HG02678 (cell line): ENCODE measurements at regions not wholly inside any gene's neighbourhood (a gene's known extent, or its start where the extent isn't known, plus 50 kb on each side); places are given as distances from the start of the nearest gene placed in this dataset.
A peak's percentile ranks its signal among the peaks of the same experiment; 100 is the strongest.
"Not testable (repeated sequence)": the region's sequence is repeated elsewhere in the genome, so short reads cannot be mapped to it uniquely, and the experiment has no call there.

ENCODE experiments used
- ATAC-seq: cut with Tn5 transposase; IDR thresholded peaks from one replicate; pipeline ENCODE4 v1.9.1; 2021; ENCODE audit warnings: mild to moderate bottlenecking, moderate library complexity; ENCODE audit not compliant: unreplicated experiment

- no peak for ATAC-seq
Observed at GRCh38 chr6:68077661-68078060, 557.4 kb upstream of the ADGRB3 start.

DNA sequence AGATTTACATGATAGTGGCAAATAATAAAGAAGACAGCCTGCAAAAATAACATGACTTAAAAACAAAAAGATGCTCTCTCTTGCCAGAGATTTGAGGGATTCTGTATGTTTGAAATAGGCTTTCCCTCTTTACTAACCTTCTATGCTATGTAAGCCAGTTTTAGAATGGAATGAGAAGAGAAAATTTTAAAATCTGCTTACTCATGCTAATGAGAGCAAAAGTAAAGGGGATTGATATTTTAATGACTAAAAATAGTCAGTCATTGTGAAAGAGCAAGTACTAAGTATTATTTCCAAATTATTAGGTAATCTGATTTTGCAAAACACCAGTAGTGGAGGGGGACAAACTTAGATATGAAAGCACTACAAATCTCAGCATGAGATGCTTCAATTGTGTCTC lies 563.3 kb upstream of the ADGRB3 start:
- ATAC-seq, result no peak

- ATAC-seq, result no peak
Observed at GRCh38 chr6:68069921-68070710, 565.0 kb upstream of the ADGRB3 start.

DNA sequence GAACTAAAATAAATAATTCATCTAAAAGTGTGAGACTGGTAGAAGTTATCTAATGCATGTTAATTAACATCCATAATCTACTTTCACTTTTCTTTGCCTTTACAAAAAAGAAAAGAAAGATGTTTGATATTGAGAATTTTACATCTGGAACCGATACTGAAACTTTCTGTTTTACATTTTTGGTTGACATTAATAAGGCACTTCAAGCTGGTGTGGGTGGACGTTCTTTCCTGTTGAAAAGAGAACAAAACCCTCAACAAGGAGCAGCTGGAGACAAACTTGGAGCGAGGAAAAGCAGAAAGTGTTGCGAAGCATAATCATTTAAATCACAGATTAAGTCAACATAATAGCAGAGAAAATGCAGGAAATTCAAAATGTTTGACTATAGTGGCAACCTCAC lies 575.2 kb upstream of the ADGRB3 start:
- peak; percentile 65 for ATAC-seq

DNA sequence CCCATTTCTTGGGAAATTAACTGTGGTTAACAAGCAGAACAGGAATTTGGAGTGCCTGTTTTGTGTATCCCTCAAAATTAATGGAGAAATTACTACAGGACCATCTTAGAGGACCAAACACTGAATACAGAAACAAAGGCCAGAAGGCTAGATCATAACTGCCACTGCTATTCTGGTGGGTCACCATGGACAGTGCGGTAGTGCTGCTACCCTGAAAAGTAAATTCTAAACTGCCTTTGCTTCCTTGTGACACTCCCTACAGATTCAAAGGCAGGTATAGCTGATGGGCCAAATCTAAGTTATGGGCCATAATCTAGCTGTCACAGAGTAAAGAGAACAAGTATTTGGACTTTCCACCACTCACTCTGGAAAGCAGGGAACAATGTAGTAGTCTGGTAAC lies 575.8 kb upstream of the ADGRB3 start:
- ATAC-seq, result peak; percentile 14

GRCh38 chr6:68056596-68056995 lies 578.5 kb upstream of the ADGRB3 start:
- not testable (repeated sequence) for ATAC-seq

- ATAC-seq, result no peak
Observed at GRCh38 chr6:68054756-68055155, 580.3 kb upstream of the ADGRB3 start.

DNA sequence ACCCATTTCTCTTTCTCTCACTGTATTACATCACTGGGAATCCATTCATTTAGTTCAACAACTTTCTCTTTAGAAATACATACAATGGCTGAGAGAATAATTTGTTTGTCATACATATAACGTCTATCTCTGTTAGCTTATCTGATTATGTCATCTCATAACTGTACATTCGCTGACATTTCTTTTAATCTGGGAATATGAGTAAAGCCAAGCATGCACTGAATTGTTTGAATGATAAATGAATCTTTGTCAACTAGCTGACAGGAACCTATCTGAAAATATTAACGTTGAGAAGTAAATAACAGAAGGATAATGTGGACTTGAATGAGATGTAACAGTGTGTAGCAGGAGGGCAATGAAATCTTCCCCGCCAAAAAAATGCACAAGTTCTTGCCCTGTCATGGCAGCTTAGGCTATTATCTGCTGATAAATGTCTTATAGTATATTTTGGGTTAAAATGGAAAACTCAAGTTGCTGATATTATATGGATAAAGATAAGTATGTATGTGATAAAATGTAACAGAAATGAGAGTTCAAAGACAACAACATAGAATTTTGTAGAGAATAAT lies 581.2 kb upstream of the ADGRB3 start:
- ATAC-seq, result no peak

DNA sequence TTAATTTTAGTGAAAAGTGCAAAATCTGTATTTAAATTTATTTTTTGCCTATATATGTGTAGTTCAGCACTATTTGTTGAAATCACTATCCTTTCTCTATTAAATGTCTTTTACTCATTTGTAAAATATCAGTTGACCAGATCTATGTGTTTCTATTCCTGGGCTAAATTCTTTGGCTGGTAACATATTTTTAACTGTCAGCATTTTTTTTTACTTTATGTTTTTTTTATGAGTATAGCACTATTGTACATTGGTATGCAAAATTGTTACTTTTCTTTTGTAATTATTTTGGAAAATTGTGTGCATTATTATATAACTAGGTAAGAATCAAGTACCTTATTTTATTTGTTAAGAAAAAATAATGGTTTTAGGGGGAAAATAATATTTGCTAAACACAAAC lies 582.8 kb upstream of the ADGRB3 start:
- ATAC-seq, result no peak

DNA sequence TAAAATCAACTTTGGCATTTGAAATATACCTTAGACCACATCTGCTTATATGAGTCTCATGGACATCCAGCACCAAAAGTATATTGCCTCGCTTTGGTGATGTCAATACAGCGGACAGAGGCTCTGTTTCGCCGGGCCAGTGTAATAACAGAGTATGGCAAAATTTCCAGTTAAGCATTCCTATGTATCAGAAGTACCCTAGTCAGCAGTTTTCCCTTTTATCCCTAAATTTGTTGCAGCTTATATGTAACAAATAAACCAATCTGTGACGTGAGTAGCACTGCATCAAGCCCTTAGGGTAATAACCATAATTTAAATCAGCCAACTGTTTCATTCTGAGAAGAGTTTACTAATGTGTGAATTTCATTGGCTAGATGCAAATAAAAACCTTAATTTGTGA lies 585.5 kb upstream of the ADGRB3 start:
- no peak for ATAC-seq

- no peak for ATAC-seq
Observed at GRCh38 chr6:68046756-68047155, 588.3 kb upstream of the ADGRB3 start.

- ATAC-seq, result no peak
Observed at GRCh38 chr6:68046302-68046701, 588.8 kb upstream of the ADGRB3 start.

DNA sequence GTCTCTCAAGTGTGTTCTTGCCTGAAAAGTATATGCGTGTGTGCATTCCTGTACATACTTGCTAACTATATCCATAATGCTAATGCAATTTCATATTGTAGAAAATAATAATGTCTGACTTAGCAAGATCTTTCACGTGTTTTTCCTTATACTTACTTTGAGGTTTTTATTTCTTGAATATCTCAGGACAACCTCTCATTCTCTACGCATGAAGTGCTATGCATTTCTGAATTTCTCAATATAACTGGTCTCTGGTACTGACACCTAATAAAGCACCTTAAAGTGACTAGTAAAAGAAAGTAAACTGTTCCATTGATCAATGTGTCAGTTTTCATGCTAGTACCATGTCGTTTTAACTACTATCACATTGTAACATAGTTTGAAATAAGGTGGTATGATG lies 589.9 kb upstream of the ADGRB3 start:
- no peak for ATAC-seq

DNA sequence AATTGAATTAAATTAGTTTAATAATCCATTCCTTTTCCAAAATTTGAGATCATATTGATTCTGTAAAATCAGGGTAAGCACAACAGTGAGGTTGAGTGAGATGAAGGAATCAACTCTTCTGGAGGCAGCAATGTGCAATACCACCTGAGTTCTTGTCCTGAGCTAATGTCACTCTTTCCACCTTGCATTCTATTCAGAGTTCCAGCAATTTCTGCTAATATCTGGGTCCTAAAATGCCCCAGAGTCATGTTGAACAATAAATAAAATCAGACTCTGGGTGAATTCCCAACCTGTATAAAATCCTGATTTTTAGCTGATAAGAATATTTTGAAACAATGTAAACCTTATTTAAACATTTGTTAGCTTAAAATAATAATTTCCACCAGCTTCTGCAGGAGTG lies 590.8 kb upstream of the ADGRB3 start:
- no peak for ATAC-seq

DNA sequence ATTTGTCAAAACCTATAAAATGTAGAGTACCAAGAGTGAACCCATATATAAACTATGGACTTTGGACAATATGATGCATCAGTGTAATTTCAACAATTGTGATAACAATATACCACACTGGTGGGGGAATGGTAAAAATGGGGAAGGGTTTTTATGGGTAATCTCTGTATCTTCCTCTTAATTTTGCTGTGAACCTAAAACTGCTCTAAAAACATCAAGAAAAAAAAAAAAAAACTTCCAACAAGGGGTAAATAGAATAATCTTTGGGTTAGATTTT lies 592.0 kb upstream of the ADGRB3 start:
- ATAC-seq, result no peak

DNA sequence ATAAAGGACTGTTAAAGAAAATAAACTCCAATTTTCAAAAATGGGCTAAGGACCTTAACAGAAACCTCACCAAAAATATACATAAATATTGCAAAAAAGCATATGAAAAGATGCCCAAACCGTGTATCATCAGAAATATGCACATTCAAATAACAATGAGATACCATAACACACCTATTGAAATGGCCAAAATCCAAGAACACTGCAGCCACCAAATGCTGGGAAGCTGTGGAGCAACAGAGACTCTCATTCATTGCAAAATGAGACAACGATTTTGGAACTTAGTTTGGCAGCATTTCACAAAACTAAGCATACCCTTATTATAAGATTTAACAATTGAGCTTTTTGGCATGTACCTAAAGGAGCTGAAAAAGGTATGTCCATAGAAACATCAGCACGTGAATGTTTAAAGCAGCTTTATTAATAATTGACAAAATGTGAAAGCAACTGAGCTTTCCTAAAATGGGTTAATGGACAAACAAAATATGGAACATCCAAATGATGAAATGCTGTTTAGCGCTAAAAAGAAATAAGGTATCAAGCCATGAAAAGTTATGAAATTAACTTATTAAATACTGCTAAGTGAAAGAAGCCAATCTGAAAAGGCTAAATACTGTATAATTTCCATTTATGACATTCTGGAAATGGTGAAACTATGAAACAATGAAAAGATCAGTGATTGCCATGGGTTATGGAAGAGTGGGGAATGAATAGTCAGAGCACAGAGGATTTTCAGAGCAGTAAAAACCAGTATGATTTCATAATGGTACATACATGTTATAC lies 592.6 kb upstream of the ADGRB3 start:
- ATAC-seq, result no peak

GRCh38 chr6:68040780-68041179 lies 594.3 kb upstream of the ADGRB3 start:
- ATAC-seq, result no peak

DNA sequence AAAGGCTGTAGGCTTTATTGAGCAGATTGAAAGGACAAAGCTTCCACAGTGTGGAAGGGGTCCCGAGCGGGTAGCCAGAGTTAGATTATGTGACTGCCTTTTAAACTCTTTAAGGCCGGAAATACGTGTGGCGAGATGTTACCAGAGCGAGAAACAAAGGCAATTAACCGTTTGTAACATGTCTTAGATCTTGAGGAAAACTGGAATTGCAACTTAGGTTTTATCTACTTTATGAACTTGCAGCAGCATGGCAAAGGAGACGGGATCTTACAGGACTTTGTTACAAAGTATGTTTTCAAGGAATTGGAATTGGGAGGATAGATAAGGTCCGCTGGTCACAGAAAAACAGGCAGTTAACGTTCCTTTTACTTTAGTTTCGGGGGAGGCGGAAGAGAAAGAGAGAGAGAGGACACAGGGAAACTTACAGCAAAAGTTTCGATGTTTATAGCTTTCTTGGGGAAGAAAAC lies 594.7 kb upstream of the ADGRB3 start:
- no peak for ATAC-seq

DNA sequence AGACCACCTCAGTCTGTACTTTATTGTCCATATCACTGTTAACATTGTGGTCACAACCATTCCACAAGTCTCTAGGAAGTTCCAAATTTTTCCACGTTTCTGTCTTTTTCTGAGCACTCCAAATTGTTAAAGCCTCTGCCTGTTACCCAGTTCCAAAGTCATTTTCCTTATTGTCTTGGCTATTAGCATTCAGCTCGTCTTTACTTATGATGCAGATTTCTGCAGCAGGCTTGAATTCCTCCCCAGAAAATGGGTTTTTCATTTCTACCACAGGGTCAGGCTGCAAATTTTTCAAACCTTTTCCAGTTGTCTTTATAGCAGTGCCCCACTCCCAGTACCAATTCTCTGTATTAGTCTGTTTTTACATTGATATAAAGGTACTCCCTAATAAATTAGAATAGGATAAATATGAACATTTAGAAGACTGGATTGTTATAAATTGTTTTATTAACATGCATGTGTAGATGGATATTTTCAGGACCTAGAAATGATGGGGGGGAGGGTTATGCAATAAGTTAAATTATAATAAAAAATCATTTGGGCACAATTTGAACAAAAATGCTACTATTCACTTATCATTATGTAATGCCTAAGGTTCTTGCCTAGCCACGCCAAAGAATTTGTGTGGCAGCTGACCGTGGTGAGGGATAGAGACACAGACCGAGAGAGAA lies 595.3 kb upstream of the ADGRB3 start:
- ATAC-seq, result no peak

DNA sequence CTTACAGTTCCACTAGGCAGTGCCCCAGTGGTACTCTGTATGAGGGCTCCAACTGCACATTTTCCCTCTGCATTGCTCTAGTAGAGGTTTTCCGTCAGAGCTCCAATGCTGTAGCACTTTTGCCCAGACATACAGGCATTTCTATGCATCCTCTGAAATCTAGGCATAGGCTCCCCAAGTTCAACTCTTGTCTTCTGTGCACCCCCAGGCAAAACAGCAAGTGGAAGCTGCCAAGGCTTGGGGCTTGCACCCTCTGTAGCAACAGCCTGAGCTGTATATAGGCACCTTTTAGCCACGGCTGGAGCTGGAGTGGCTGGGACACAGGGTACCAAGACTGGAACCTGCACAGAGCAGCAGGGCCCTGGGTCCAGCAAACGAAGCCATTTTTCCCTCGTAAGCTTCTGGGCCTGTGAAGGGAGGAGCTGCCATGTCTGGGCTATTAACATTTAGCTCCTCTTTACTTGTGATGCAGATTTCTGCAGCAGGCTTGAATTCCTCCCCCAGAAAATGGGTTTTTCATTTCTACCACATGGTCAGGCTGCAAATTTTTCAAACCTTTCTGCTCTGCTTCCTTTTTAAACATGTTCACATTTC lies 596.2 kb upstream of the ADGRB3 start:
- no peak for ATAC-seq

- no peak for ATAC-seq
Observed at GRCh38 chr6:68032217-68032616, 602.9 kb upstream of the ADGRB3 start.
